SK-N-SH (cell line): ENCODE measurements at regions not wholly inside any gene's neighbourhood (a gene's known extent, or its start where the extent isn't known, plus 50 kb on each side); places are given as distances from the start of the nearest gene placed in this dataset.

ENCODE experiments used
- CTCF ChIA-PET: fragments of 300-600, 350-600 bp; formaldehyde crosslinking; extraction: SDS; loops from one replicate; lab custom pipeline; 2021; lab: Yijun Ruan, JAX
- POLR2A ChIA-PET: fragments of 350-600 bp; sonication (Branson Sonifier 250); formaldehyde crosslinking; extraction: SDS; loops from one replicate; lab custom pipeline; 2020; ENCODE audit warnings: antibody characterized with exemption, inconsistent platforms; lab: Yijun Ruan, JAX
- DNase-seq: peaks from one replicate; pipeline ENCODE4 v3.0.0; 2012
- H2AFZ ChIP-seq: fragments of 200-600 bp; sonication (generic); 2 replicates; pipeline ENCODE4 v1.8.1; 2016; ENCODE audit warnings: antibody characterized with exemption, mild to moderate bottlenecking, low read depth
- H3F3A ChIP-seq: fragments of 200-600 bp; sonication (generic); replicated peaks from 2 replicates; pipeline ENCODE3; 2016; ENCODE audit warnings: antibody characterized with exemption, mild to moderate bottlenecking; ENCODE audit not compliant: insufficient read depth
- H3K27ac ChIP-seq, 2 experiments: fragments of 200-500 bp in 1 of 2; fragments of 200-600 bp in 1 of 2; sonication (Bioruptor generic) in 1 of 2; sonication (generic), shearing (Covaris generic) in 1 of 2; 2 replicates each; pipeline versions ENCODE4 v1.5.1 to v1.6.1; 2014 to 2016; ENCODE audit warnings: low read depth in 2 of 2, inconsistent platforms in 1 of 2, low read length in 1 of 2, mild to moderate bottlenecking in 1 of 2, mixed read lengths in 1 of 2
- H3K27me3 ChIP-seq: fragments of 200-600 bp; sonication (generic), shearing (Covaris generic); 2 replicates; pipeline ENCODE4 v1.6.1; 2016; ENCODE audit warnings: mixed run types; ENCODE audit not compliant: insufficient read depth
- H3K36me3 ChIP-seq, 2 experiments: fragments of 200-500 bp in 1 of 2; fragments of 200-600 bp in 1 of 2; sonication (Bioruptor generic) in 1 of 2; sonication (generic) in 1 of 2; replicated peaks in 1 of 2; 2 replicates each; pipeline versions ENCODE3 to v1.5.1; 2014 to 2016; ENCODE audit warnings: low read length in 1 of 2, mild to moderate bottlenecking in 1 of 2; ENCODE audit not compliant: insufficient read depth in 2 of 2, control insufficient read depth in 1 of 2
- H3K4me1 ChIP-seq, 2 experiments: fragments of 200-500 bp in 1 of 2; fragments of 200-600 bp in 1 of 2; sonication (Bioruptor generic) in 1 of 2; sonication (generic), shearing (Covaris generic) in 1 of 2; 2 replicates each; pipeline versions ENCODE4 v1.5.1 to v1.6.1; 2014 to 2016; ENCODE audit warnings: low read depth in 1 of 2, low read length in 1 of 2, mixed run types in 1 of 2; ENCODE audit not compliant: insufficient read depth in 2 of 2, control insufficient read depth in 1 of 2
- H3K4me2 ChIP-seq: fragments of 200-600 bp; sonication (generic), shearing (Covaris generic); 2 replicates; pipeline ENCODE4 v1.6.1; 2017; ENCODE audit warnings: mixed run types
- H3K4me3 ChIP-seq, 2 experiments: fragments of 200-500 bp in 1 of 2; fragments of 200-600 bp in 1 of 2; sonication (Bioruptor generic) in 1 of 2; sonication (generic), shearing (Covaris generic) in 1 of 2; 2 replicates each; pipeline versions ENCODE4 v1.5.1 to v1.8.1; 2014 to 2016; ENCODE audit warnings: low read depth in 2 of 2, inconsistent platforms in 1 of 2, low read length in 1 of 2, mild to moderate bottlenecking in 1 of 2, mixed read lengths in 1 of 2, moderate library complexity in 1 of 2
- H3K79me2 ChIP-seq: fragments of 200-600 bp; sonication (generic); 2 replicates; pipeline ENCODE4 v1.8.1; 2017; ENCODE audit warnings: mild to moderate bottlenecking; ENCODE audit not compliant: insufficient read depth
- H3K9ac ChIP-seq: fragments of 200-600 bp; sonication (generic); 2 replicates; pipeline ENCODE4 v1.6.1; 2017; ENCODE audit warnings: mixed run types
- H3K9me2 ChIP-seq: fragments of 200-600 bp; sonication (generic); 2 replicates; pipeline ENCODE4 v1.6.1; 2017; ENCODE audit warnings: mixed run types
- H3K9me3 ChIP-seq: fragments of 200-600 bp; sonication (generic); 2 replicates; pipeline ENCODE4 v1.6.1; 2017; ENCODE audit warnings: mixed run types, mild to moderate bottlenecking, moderate library complexity
- H4K20me1 ChIP-seq: fragments of 200-600 bp; sonication (generic); 2 replicates; pipeline ENCODE4 v1.6.1; 2017; ENCODE audit warnings: mild to moderate bottlenecking, mixed run types; ENCODE audit not compliant: insufficient read depth
- ELF1 ChIP-seq: IDR thresholded peaks from 2 replicates; pipeline ENCODE4 v1.4.0; 2012
- EZH2phosphoT487 ChIP-seq: fragments of 200-600 bp; sonication (generic); IDR thresholded peaks from 2 replicates; pipeline ENCODE4 v1.6.1; 2017; ENCODE audit warnings: low read depth, mixed run types, mild to moderate bottlenecking, antibody characterized with exemption, moderate library complexity, borderline replicate concordance
- FOSL2 ChIP-seq: IDR thresholded peaks from 2 replicates; pipeline ENCODE4 v1.4.0; 2012; ENCODE audit warnings: low read depth, mild to moderate bottlenecking, moderate library complexity, borderline replicate concordance
- FOXJ3 ChIP-seq: sonication (generic); formaldehyde crosslinking; IDR thresholded peaks from 2 replicates; pipeline ENCODE4 v1.5.1; 2020; ENCODE audit warnings: mild to moderate bottlenecking, missing genetic modification reagents
- GABPA ChIP-seq: IDR thresholded peaks from 2 replicates; pipeline ENCODE4 v1.4.0; 2012; ENCODE audit warnings: low read depth, mild to moderate bottlenecking
- GATA2 ChIP-seq: sonication (generic); formaldehyde crosslinking; IDR thresholded peaks from 2 replicates; pipeline ENCODE4 v1.5.0; 2020; ENCODE audit warnings: mild to moderate bottlenecking, missing genetic modification reagents
- JUND ChIP-seq: IDR thresholded peaks from 2 replicates; pipeline ENCODE4 v1.4.0; 2012
- NRF1 ChIP-seq: IDR thresholded peaks from 2 replicates; pipeline ENCODE4 v1.6.1; 2012; ENCODE audit warnings: low read depth, mild to moderate bottlenecking, low read length
- POLR2AphosphoS5 ChIP-seq: IDR thresholded peaks from 2 replicates; pipeline ENCODE4 v1.6.1; 2012; ENCODE audit warnings: low read depth, low read length
- RAD21 ChIP-seq: IDR thresholded peaks from 2 replicates; pipeline ENCODE4 v1.6.1; 2012; ENCODE audit warnings: mild to moderate bottlenecking, low read length
- RCOR1 ChIP-seq: fragments of 150-350 bp; IDR thresholded peaks from 2 replicates; pipeline ENCODE4 v1.6.1; 2017; ENCODE audit warnings: antibody characterized with exemption, low read length
- RFX5 ChIP-seq: IDR thresholded peaks from 2 replicates; pipeline ENCODE4 v1.6.1; 2012; ENCODE audit warnings: mild to moderate bottlenecking, improper control_type of control experiment, low read length
- SIN3A ChIP-seq: IDR thresholded peaks from 2 replicates; pipeline ENCODE4 v1.6.1; 2012; ENCODE audit warnings: low read depth, mild to moderate bottlenecking, low read length, moderate library complexity, borderline replicate concordance
- SMC3 ChIP-seq: IDR thresholded peaks from 2 replicates; pipeline ENCODE4 v1.6.1; 2012; ENCODE audit warnings: low read depth, low read length, improper control_type of control experiment
- TAF1 ChIP-seq: IDR thresholded peaks from 2 replicates; pipeline ENCODE4 v1.6.1; 2012; ENCODE audit warnings: low read depth, mild to moderate bottlenecking, low read length, moderate library complexity, borderline replicate concordance
- TCF12 ChIP-seq: IDR thresholded peaks from 2 replicates; pipeline ENCODE4 v1.4.0; 2012
- WGBS: methylation state at CpG from one replicate; pipeline ENCODE4 v1.1.6; 2017; ENCODE audit warnings: low lambda C conversion rate; 5-methylcytosine and 5-hydroxymethylcytosine counted together
- TF ChIP-seq, protein P1 (sequence below): IDR thresholded peaks from 2 replicates; pipeline ENCODE4 v1.4.0; 2012; ENCODE audit warnings: low read depth
- TF ChIP-seq, protein P2 (sequence below): IDR thresholded peaks from 2 replicates; pipeline ENCODE4 v1.6.1; 2012; ENCODE audit warnings: mild to moderate bottlenecking, low read depth, low read length, moderate library complexity
- TF ChIP-seq, protein P3 (sequence below): fragments of 200-600 bp; sonication (generic); IDR thresholded peaks from 2 replicates; pipeline ENCODE4 v1.6.1; 2017; ENCODE audit warnings: antibody characterized with exemption, mild to moderate bottlenecking, moderate library complexity
- TF ChIP-seq, protein P4 (sequence below): IDR thresholded peaks from 2 replicates; pipeline ENCODE4; 2012
- TF ChIP-seq, protein P5 (sequence below): IDR thresholded peaks from 2 replicates; pipeline ENCODE4 v1.4.0; 2012; ENCODE audit warnings: low read depth, borderline replicate concordance

DNA sequence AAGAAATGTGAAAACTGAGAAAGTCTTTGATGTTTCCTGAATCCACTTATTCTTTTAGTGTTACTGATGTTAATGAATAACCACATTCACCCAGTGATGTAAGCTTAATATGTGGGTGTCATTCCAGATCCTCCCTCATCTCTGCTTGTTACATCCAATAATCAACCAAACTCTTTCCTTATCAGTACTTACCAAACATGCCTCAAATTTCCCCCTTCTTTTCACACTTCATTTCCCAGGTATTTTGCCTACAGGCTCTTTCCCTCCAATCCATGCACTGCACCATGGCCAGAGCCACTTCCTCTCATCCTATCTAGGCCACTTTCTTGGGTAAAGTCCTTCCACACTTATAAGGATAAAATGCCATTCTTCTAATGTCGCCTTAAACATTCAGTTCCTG lies 451.5 kb downstream of the NPIPA7 start:
- Histone ChIP-seq H4K20me1 (no peaks in the 10 kb centered on the region), H3F3A (no peaks in the 10 kb centered on the region), H3K4me3 (no peak overlapping the region), H3K27ac (no peak overlapping the region), H3K4me2 (no peak overlapping the region), H3K9ac (no peak overlapping the region), H3K79me2 (no peaks in the 10 kb centered on the region), H3K4me1 (no peaks in the 10 kb centered on the region), H3K36me3 (no peaks in the 10 kb centered on the region), H3K9me3 (no peaks in the 10 kb centered on the region), H3K9me2 (no peaks in the 10 kb centered on the region), H3K27me3 (no peaks in the 10 kb centered on the region)
- no peak for DNase-seq
- CTCF ChIA-PET, result no interaction called here
- WGBS, result 24% methylated on average over 1 of the region's 1 CpG
- POLR2A ChIA-PET, result no interaction called here
- TF ChIP-seq TCF12 (no peak), NRF1 (no peak), GABPA (no peak), TAF1 (no peak), RFX5 (no peak), FOXJ3 (CRISPR knock-in tag) (no peak)
- TF ChIP-seq, protein P1, sequence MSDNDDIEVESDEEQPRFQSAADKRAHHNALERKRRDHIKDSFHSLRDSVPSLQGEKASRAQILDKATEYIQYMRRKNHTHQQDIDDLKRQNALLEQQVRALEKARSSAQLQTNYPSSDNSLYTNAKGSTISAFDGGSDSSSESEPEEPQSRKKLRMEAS, result no peak
- TF ChIP-seq, protein P2, sequence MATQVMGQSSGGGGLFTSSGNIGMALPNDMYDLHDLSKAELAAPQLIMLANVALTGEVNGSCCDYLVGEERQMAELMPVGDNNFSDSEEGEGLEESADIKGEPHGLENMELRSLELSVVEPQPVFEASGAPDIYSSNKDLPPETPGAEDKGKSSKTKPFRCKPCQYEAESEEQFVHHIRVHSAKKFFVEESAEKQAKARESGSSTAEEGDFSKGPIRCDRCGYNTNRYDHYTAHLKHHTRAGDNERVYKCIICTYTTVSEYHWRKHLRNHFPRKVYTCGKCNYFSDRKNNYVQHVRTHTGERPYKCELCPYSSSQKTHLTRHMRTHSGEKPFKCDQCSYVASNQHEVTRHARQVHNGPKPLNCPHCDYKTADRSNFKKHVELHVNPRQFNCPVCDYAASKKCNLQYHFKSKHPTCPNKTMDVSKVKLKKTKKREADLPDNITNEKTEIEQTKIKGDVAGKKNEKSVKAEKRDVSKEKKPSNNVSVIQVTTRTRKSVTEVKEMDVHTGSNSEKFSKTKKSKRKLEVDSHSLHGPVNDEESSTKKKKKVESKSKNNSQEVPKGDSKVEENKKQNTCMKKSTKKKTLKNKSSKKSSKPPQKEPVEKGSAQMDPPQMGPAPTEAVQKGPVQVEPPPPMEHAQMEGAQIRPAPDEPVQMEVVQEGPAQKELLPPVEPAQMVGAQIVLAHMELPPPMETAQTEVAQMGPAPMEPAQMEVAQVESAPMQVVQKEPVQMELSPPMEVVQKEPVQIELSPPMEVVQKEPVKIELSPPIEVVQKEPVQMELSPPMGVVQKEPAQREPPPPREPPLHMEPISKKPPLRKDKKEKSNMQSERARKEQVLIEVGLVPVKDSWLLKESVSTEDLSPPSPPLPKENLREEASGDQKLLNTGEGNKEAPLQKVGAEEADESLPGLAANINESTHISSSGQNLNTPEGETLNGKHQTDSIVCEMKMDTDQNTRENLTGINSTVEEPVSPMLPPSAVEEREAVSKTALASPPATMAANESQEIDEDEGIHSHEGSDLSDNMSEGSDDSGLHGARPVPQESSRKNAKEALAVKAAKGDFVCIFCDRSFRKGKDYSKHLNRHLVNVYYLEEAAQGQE, result no peak
- TF ChIP-seq, protein P3, sequence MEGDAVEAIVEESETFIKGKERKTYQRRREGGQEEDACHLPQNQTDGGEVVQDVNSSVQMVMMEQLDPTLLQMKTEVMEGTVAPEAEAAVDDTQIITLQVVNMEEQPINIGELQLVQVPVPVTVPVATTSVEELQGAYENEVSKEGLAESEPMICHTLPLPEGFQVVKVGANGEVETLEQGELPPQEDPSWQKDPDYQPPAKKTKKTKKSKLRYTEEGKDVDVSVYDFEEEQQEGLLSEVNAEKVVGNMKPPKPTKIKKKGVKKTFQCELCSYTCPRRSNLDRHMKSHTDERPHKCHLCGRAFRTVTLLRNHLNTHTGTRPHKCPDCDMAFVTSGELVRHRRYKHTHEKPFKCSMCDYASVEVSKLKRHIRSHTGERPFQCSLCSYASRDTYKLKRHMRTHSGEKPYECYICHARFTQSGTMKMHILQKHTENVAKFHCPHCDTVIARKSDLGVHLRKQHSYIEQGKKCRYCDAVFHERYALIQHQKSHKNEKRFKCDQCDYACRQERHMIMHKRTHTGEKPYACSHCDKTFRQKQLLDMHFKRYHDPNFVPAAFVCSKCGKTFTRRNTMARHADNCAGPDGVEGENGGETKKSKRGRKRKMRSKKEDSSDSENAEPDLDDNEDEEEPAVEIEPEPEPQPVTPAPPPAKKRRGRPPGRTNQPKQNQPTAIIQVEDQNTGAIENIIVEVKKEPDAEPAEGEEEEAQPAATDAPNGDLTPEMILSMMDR, result no peak
- TF ChIP-seq, all 33 proteins: peak for 0
- H2AFZ ChIP-seq, result no peak overlapping the region

DNA sequence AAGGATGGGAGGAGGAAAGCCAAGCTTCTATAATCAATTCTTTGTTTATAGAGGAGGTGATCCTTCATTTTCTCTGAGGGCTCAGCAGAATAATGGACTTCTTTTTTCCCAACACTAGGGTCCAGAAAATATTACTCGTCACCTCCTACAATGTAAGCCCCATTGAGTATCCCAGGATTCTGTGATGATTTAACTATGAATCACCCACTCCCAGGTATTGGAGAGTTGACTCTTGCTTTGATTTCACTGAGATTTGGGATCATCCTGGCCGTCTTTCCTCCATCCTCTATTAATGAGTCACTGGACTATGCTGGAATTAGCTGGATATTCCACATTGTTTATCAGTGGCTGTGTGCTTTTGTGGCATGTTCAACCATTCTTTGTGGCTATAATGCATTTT lies 452.0 kb downstream of the NPIPA7 start:
- Histone ChIP-seq H3K4me3 (no peak overlapping the region), H3K36me3 (no peaks in the 10 kb centered on the region), H3K9ac (no peak overlapping the region)
- TF ChIP-seq SMC3, result no peak
- no peak for TF ChIP-seq GABPA
- TF ChIP-seq, protein P4, sequence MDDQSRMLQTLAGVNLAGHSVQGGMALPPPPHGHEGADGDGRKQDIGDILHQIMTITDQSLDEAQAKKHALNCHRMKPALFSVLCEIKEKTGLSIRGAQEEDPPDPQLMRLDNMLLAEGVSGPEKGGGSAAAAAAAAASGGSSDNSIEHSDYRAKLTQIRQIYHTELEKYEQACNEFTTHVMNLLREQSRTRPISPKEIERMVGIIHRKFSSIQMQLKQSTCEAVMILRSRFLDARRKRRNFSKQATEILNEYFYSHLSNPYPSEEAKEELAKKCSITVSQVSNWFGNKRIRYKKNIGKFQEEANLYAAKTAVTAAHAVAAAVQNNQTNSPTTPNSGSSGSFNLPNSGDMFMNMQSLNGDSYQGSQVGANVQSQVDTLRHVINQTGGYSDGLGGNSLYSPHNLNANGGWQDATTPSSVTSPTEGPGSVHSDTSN, result no peak
- no peak for TF ChIP-seq RCOR1
- no peak for TF ChIP-seq SIN3A
- TF ChIP-seq RFX5, result no peak
- no peak for TF ChIP-seq GATA2 (CRISPR knock-in tag)
- TF ChIP-seq POLR2AphosphoS5, result no peak
- no peak for TF ChIP-seq FOSL2
- no peak for TF ChIP-seq JUND
- TF ChIP-seq, protein P5, sequence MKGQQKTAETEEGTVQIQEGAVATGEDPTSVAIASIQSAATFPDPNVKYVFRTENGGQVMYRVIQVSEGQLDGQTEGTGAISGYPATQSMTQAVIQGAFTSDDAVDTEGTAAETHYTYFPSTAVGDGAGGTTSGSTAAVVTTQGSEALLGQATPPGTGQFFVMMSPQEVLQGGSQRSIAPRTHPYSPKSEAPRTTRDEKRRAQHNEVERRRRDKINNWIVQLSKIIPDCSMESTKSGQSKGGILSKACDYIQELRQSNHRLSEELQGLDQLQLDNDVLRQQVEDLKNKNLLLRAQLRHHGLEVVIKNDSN, result no peak
- no peak for TF ChIP-seq ELF1
- no peak for TF ChIP-seq NRF1
- TF ChIP-seq, protein P1, result no peak
- TF ChIP-seq TCF12, result no peak
- no peak for TF ChIP-seq EZH2phosphoT487
- TF ChIP-seq RAD21, result no peak
- TF ChIP-seq, all 33 proteins: peak for 0
- Histone ChIP-seq H3K27ac (no peak overlapping the region), H3K27me3 (no peaks in the 10 kb centered on the region), H3K9me3 (no peaks in the 10 kb centered on the region), H4K20me1 (no peaks in the 10 kb centered on the region), H2AFZ (no peak overlapping the region), H3K4me1 (no peaks in the 10 kb centered on the region), H3K4me2 (no peak overlapping the region), H3K79me2 (no peaks in the 10 kb centered on the region), H3F3A (no peaks in the 10 kb centered on the region), H3K9me2 (no peaks in the 10 kb centered on the region)
- 22% methylated on average over 2 of the region's 2 CpGs for WGBS
- ChIA-PET CTCF (no interaction called here), POLR2A (no interaction called here)
- no peak for DNase-seq
